ENCODE measurements at regions not wholly inside any gene's neighbourhood (a gene's known extent, or its start where the extent isn't known, plus 50 kb on each side); places are given as distances from the start of the nearest gene placed in this dataset.

- TF ChIP-seq ZNF691 (CRISPR knock-in tag; IDR thresholded peaks at IDR 0.05; ENCODE audit: borderline replicate concordance, low read depth) = 0 out of 2 replicates have a peak, but pooled peaks have one; percentile 28
- TF ChIP-seq HMG20B (CRISPR knock-in tag; conservative IDR thresholded peaks at IDR 0.05) = no peak
- TF ChIP-seq MYC (CRISPR knock-in tag; IDR thresholded peaks at IDR 0.05; ENCODE audit: borderline replicate concordance) = no peak
- TF ChIP-seq ATF5 (CRISPR knock-in tag; IDR thresholded peaks at IDR 0.05; ENCODE audit: low read depth) = no peak
- TF ChIP-seq DMAP1 (CRISPR knock-in tag; IDR thresholded peaks at IDR 0.05) = no peak
- no peak for TF ChIP-seq PRDM10 (CRISPR knock-in tag; IDR thresholded peaks at IDR 0.05; ENCODE audit: low read depth)
- no peak for TF ChIP-seq ZSCAN21 (CRISPR knock-in tag; IDR thresholded peaks at IDR 0.05; ENCODE audit: borderline replicate concordance)
- TF ChIP-seq MEF2D (CRISPR knock-in tag; IDR thresholded peaks at IDR 0.05) = peak; percentile 97
- no peak for TF ChIP-seq ZNF343 (CRISPR knock-in tag; IDR thresholded peaks at IDR 0.05)
- no peak for TF ChIP-seq ZFP90 (CRISPR knock-in tag; IDR thresholded peaks at IDR 0.05; ENCODE audit: borderline replicate concordance)
- TF ChIP-seq, protein P1, sequence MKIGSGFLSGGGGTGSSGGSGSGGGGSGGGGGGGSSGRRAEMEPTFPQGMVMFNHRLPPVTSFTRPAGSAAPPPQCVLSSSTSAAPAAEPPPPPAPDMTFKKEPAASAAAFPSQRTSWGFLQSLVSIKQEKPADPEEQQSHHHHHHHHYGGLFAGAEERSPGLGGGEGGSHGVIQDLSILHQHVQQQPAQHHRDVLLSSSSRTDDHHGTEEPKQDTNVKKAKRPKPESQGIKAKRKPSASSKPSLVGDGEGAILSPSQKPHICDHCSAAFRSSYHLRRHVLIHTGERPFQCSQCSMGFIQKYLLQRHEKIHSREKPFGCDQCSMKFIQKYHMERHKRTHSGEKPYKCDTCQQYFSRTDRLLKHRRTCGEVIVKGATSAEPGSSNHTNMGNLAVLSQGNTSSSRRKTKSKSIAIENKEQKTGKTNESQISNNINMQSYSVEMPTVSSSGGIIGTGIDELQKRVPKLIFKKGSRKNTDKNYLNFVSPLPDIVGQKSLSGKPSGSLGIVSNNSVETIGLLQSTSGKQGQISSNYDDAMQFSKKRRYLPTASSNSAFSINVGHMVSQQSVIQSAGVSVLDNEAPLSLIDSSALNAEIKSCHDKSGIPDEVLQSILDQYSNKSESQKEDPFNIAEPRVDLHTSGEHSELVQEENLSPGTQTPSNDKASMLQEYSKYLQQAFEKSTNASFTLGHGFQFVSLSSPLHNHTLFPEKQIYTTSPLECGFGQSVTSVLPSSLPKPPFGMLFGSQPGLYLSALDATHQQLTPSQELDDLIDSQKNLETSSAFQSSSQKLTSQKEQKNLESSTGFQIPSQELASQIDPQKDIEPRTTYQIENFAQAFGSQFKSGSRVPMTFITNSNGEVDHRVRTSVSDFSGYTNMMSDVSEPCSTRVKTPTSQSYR (CRISPR knock-in tag; IDR thresholded peaks at IDR 0.05; ENCODE audit: borderline replicate concordance) = no peak
- TF ChIP-seq ZSCAN29 (CRISPR knock-in tag; conservative IDR thresholded peaks at IDR 0.05) = no peak
- TF ChIP-seq PRDM4 (CRISPR knock-in tag; IDR thresholded peaks at IDR 0.05; ENCODE audit: borderline replicate concordance) = no peak
- no peak for TF ChIP-seq ZNF501 (CRISPR knock-in tag; IDR thresholded peaks at IDR 0.05)
- TF ChIP-seq CEBPB (IDR thresholded peaks at IDR 0.05; ENCODE audit: borderline replicate concordance, low read depth, low read length) = 0 out of 2 replicates have a peak, but pooled peaks have one; percentile 36
- no peak for TF ChIP-seq KMT2A (CRISPR knock-in tag; IDR thresholded peaks at IDR 0.05)
- TF ChIP-seq ZKSCAN8 (CRISPR knock-in tag; IDR thresholded peaks at IDR 0.05; ENCODE audit: borderline replicate concordance) = no peak
- TF ChIP-seq HMG20A (CRISPR knock-in tag; IDR thresholded peaks at IDR 0.05; ENCODE audit: borderline replicate concordance) = peak; percentile 34; the same call in 1 of the 2 replicates
- no peak for TF ChIP-seq ZNF550 (CRISPR knock-in tag; IDR thresholded peaks at IDR 0.05; ENCODE audit: borderline replicate concordance)
Observed at GRCh38 chr18:51361130-51361860, 163.8 kb upstream of the MEX3C start (continued).

All from HepG2 (cell line).